Chondrocyte (in vitro differentiated cells): ENCODE measurements at regions not wholly inside any gene's neighbourhood (a gene's known extent, or its start where the extent isn't known, plus 50 kb on each side); places are given as distances from the start of the nearest gene placed in this dataset.

ENCODE experiments used
- DNase-seq: peaks from one replicate; pipeline ENCODE4 v3.0.0; 2021; ENCODE audit warnings: mixed read lengths, low spot score
- H3K27ac Mint-ChIP-seq: one replicate; pipeline ENCODE4 v1.8.0; 2021; ENCODE audit warnings: mild to moderate bottlenecking, moderate library complexity, mixed read lengths; ENCODE audit not compliant: unreplicated experiment
- H3K27me3 Mint-ChIP-seq: 2 replicates; pipeline ENCODE4 v1.8.0; 2021; ENCODE audit warnings: low read depth, mixed read lengths
- H3K36me3 Mint-ChIP-seq: 2 replicates; pipeline ENCODE4 v1.8.0; 2021; ENCODE audit warnings: low read depth, mixed read lengths
- H3K4me1 Mint-ChIP-seq: 2 replicates; pipeline ENCODE4 v1.8.0; 2021; ENCODE audit warnings: low read depth, mild to moderate bottlenecking, mixed read lengths
- H3K4me3 Mint-ChIP-seq: one replicate; pipeline ENCODE4 v1.8.0; 2021; ENCODE audit warnings: mild to moderate bottlenecking, moderate library complexity, mixed read lengths; ENCODE audit not compliant: unreplicated experiment
- H3K9me3 Mint-ChIP-seq: 2 replicates; pipeline ENCODE4 v1.8.0; 2021; ENCODE audit warnings: low read depth, mixed read lengths
- TF ChIP-seq, protein P1 (sequence below): fragments of 200-600 bp; sonication (generic); IDR thresholded peaks from 2 replicates; pipeline ENCODE4 v1.5.0; 2021; ENCODE audit warnings: antibody characterized with exemption, mild to moderate bottlenecking, moderate library complexity

DNA sequence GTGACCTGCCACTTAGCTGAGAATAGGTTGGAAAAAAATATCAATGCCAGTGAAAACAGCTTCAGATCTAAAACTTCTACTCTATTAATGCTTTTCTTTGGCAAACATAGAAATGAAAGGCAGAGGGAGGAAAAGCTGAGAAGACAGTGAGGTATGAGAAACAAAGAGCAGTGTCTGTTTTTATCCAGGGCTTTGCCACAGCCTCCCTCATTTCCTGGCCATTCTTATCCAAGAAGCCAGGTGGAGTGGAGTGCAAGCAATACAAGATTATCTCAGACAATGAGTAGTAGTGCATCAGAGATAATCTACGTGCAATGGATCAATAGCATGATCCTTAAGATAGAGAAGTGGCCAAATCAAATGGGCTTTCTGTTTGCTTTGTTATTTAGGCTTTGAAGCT lies 808.7 kb upstream of the PIK3C3 start:
- H3K36me3 Mint-ChIP-seq = no peaks in the 10 kb centered on the region
- peak overlapping the region; percentile 38 for H3K27ac Mint-ChIP-seq
- no peak overlapping the region for H3K4me3 Mint-ChIP-seq
- H3K9me3 Mint-ChIP-seq = no peaks in the 10 kb centered on the region
- no peak for DNase-seq
- no peaks in the 10 kb centered on the region for H3K27me3 Mint-ChIP-seq
- TF ChIP-seq, protein P1, sequence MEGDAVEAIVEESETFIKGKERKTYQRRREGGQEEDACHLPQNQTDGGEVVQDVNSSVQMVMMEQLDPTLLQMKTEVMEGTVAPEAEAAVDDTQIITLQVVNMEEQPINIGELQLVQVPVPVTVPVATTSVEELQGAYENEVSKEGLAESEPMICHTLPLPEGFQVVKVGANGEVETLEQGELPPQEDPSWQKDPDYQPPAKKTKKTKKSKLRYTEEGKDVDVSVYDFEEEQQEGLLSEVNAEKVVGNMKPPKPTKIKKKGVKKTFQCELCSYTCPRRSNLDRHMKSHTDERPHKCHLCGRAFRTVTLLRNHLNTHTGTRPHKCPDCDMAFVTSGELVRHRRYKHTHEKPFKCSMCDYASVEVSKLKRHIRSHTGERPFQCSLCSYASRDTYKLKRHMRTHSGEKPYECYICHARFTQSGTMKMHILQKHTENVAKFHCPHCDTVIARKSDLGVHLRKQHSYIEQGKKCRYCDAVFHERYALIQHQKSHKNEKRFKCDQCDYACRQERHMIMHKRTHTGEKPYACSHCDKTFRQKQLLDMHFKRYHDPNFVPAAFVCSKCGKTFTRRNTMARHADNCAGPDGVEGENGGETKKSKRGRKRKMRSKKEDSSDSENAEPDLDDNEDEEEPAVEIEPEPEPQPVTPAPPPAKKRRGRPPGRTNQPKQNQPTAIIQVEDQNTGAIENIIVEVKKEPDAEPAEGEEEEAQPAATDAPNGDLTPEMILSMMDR = no peak
- H3K4me1 Mint-ChIP-seq = peaks cover 44% of the 10 kb centered on the region

DNA sequence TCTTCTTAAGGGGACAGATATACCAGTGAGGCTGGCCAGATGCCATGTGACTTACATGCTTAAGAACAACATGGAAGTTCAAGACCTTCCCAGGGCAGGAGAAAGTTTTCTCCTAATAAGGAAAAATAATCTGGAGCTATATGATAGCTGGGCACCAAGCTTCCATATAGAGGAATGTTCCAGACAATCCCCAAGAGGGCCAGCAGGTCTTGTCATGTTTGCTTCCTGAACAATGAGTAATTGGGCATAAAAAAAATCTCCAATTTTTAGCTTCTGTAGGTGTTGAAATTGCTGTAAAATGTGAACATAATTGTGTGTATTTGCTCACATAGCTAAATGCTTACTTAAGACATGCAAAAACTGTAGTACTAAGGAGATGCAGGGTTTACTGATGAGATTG lies 809.5 kb upstream of the PIK3C3 start:
- H3K9me3 Mint-ChIP-seq = no peaks in the 10 kb centered on the region
- H3K4me1 Mint-ChIP-seq = peaks cover 44% of the 10 kb centered on the region
- no peaks in the 10 kb centered on the region for H3K36me3 Mint-ChIP-seq
- H3K4me3 Mint-ChIP-seq = no peak overlapping the region
- no peak overlapping the region for H3K27ac Mint-ChIP-seq
- no peak for DNase-seq
- H3K27me3 Mint-ChIP-seq = no peaks in the 10 kb centered on the region
- TF ChIP-seq, protein P1 = no peak

DNA sequence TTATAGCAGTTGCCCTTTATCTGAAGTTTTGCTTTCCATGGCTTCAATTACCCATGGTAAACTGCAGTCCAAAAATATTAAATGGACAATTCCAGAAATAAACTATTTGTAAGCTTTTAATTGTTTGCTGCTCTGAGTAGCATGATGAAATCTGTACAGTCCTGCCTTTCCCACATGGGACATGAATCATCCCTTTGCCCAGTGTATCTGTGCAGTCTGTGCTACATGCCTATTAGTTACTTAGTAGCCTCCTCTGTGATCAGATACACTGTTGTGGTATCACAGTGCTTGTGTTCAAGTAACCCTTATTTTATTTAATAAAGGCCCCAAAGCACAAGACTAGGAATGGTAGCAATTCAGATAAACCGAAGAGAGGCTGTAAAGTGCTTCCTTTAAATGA lies 810.6 kb upstream of the PIK3C3 start:
- Mint-ChIP-seq H3K4me3 (no peak overlapping the region), H3K36me3 (no peaks in the 10 kb centered on the region), H3K27ac (no peak overlapping the region), H3K4me1 (peaks cover 44% of the 10 kb centered on the region), H3K27me3 (no peaks in the 10 kb centered on the region), H3K9me3 (no peaks in the 10 kb centered on the region)
- DNase-seq = no peak
- TF ChIP-seq, protein P1 = no peak

DNA sequence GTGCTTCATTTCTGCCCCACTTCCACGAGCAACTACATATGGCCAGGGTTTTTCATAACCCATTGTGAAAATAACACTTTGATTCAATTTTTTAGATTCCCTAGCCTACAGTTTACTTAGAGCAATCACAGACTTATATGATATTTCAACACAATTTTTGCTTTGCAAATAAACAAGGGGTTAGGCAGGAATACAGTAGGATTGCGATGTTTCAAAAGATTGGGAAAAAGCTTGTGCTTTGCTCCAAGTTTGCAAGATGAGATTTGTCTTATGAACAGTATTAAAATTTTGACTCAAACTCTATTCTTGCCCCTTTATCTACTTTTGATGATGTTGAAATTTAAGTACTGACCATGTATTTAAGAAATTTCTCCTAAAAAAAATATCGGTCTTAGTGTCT lies 814.5 kb upstream of the PIK3C3 start:
- Mint-ChIP-seq H3K4me3 (no peak overlapping the region), H3K36me3 (no peaks in the 10 kb centered on the region), H3K27ac (no peak overlapping the region), H3K4me1 (peaks cover 24% of the 10 kb centered on the region), H3K9me3 (no peaks in the 10 kb centered on the region), H3K27me3 (no peaks in the 10 kb centered on the region)
- TF ChIP-seq, protein P1 = no peak
- DNase-seq = no peak

DNA sequence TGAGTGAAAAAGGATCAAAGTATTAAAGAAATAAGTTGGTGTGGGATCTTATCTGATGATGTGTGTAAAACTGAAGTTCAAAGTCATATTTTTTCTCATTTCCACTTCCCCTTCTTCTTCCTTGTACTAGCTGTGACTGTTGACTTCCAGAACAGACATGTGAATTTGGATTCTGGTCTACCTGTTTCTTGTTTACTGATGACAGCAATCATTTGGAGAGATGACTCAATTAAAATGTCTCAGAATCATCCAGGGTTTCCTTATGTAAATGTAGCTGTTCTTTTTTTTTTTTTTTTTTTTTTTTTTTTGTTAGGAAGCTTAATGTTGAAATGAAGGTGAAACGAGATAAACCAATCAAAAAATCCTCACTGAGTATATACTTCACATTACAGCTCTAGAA lies 819.9 kb upstream of the PIK3C3 start:
- Mint-ChIP-seq H3K9me3 (no peaks in the 10 kb centered on the region), H3K27ac (no peak overlapping the region), H3K4me3 (no peak overlapping the region), H3K27me3 (no peaks in the 10 kb centered on the region), H3K4me1 (peaks cover 9% of the 10 kb centered on the region), H3K36me3 (no peaks in the 10 kb centered on the region)
- DNase-seq = no peak
- TF ChIP-seq, protein P1 = no peak
